HEK293 (cell line): ENCODE measurements at regions not wholly inside any gene's neighbourhood (a gene's known extent, or its start where the extent isn't known, plus 50 kb on each side); places are given as distances from the start of the nearest gene placed in this dataset.

Source experiments
- CTCF ChIA-PET: fragments of 350-600 bp; formaldehyde crosslinking; extraction: SDS; loops from one replicate; lab custom pipeline; 2021; ENCODE audit warnings: antibody characterized with exemption; lab: Yijun Ruan, JAX
- POLR2A ChIA-PET: fragments of 300-600 bp; formaldehyde crosslinking; extraction: SDS; loops from one replicate; lab custom pipeline; 2020; ENCODE audit warnings: antibody characterized with exemption, inconsistent platforms; lab: Yijun Ruan, JAX
- H3K27ac ChIP-seq: fragments of 200-500 bp; sonication (Bioruptor generic); 2 replicates; pipeline ENCODE4 v1.5.1; 2014; ENCODE audit warnings: low read depth, low read length, control low read depth, inconsistent platforms; ENCODE audit errors: extremely low read depth
- H3K36me3 ChIP-seq, 2 experiments: fragments of 200-500 bp in 1 of 2; sonication (Bioruptor generic) in 1 of 2; 1 replicate in 1 of 2; 2 replicates in 1 of 2; pipeline ENCODE4 v1.5.1; 2014 to 2017; ENCODE audit warnings: inconsistent platforms in 2 of 2, low read length in 2 of 2; ENCODE audit not compliant: control insufficient read depth in 2 of 2, insufficient read depth in 1 of 2
- H3K4me1 ChIP-seq: fragments of 200-500 bp; sonication (Bioruptor generic); 2 replicates; pipeline ENCODE4 v1.5.1; 2014; ENCODE audit warnings: mild to moderate bottlenecking, low read length, inconsistent platforms; ENCODE audit not compliant: control insufficient read depth, insufficient read depth
- H3K4me3 ChIP-seq: 2 replicates; pipeline ENCODE4 v1.5.1; 2011; ENCODE audit warnings: low read depth, mild to moderate bottlenecking, control low read depth, low read length, moderate library complexity
- H3K9me3 ChIP-seq: fragments of 200-500 bp; sonication (Bioruptor generic); 2 replicates; pipeline ENCODE4 v1.5.1; 2014; ENCODE audit warnings: low read depth, low read length, inconsistent platforms; ENCODE audit not compliant: control insufficient read depth, insufficient read depth
- BCL11A ChIP-seq: fragments of 450-650 bp; formaldehyde crosslinking; IDR thresholded peaks from 2 replicates; pipeline ENCODE4 v1.5.1; 2016; ENCODE audit warnings: low read depth, missing biosample characterization, missing genetic modification characterization
- KLF1 ChIP-seq: fragments of 450-650 bp; formaldehyde crosslinking; IDR thresholded peaks from 2 replicates; pipeline ENCODE4 v1.5.1; 2016; ENCODE audit warnings: missing biosample characterization, missing genetic modification characterization
- KLF16 ChIP-seq: fragments of 450-650 bp; formaldehyde crosslinking; IDR thresholded peaks from 2 replicates; pipeline ENCODE4 v1.5.1; 2017; ENCODE audit warnings: missing biosample characterization, missing genetic modification characterization
- PRDM1 ChIP-seq: fragments of 450-650 bp; formaldehyde crosslinking; IDR thresholded peaks from 2 replicates; pipeline ENCODE4; 2016; ENCODE audit warnings: missing biosample characterization, missing genetic modification characterization
- TCF7L2 ChIP-seq: IDR thresholded peaks from 2 replicates; pipeline ENCODE4 v1.6.1; 2011; ENCODE audit warnings: low read depth, mild to moderate bottlenecking, inconsistent platforms, low read length, moderate library complexity, borderline replicate concordance
- ZBTB10 ChIP-seq: fragments of 450-650 bp; formaldehyde crosslinking; IDR thresholded peaks from 2 replicates; pipeline ENCODE4 v1.5.1; 2016; ENCODE audit warnings: missing biosample characterization, missing genetic modification characterization
- ZBTB8A ChIP-seq: fragments of 450-650 bp; formaldehyde crosslinking; IDR thresholded peaks from 2 replicates; pipeline ENCODE4 v1.5.1; 2016; ENCODE audit warnings: missing biosample characterization, missing genetic modification characterization
- ZEB2 ChIP-seq: fragments of 450-650 bp; formaldehyde crosslinking; IDR thresholded peaks from 2 replicates; pipeline ENCODE4 v1.5.1; 2016; ENCODE audit warnings: missing biosample characterization, missing genetic modification characterization
- ZNF114 ChIP-seq: fragments of 450-650 bp; formaldehyde crosslinking; IDR thresholded peaks from 2 replicates; pipeline ENCODE4 v1.5.0; 2017; ENCODE audit warnings: missing biosample characterization, missing genetic modification characterization
- ZNF416 ChIP-seq: fragments of 450-650 bp; formaldehyde crosslinking; IDR thresholded peaks from 2 replicates; pipeline ENCODE4 v1.5.1; 2016; ENCODE audit warnings: missing biosample characterization, missing genetic modification characterization
- ZNF488 ChIP-seq: fragments of 450-650 bp; formaldehyde crosslinking; IDR thresholded peaks from 2 replicates; pipeline ENCODE4 v1.5.1; 2016; ENCODE audit warnings: missing biosample characterization, missing genetic modification characterization
- ZNF518A ChIP-seq: fragments of 450-650 bp; formaldehyde crosslinking; conservative IDR thresholded peaks from 2 replicates; pipeline ENCODE4 v1.5.1; 2016; ENCODE audit warnings: low read depth, missing biosample characterization, missing genetic modification characterization
- ZNF658 ChIP-seq: fragments of 450-650 bp; formaldehyde crosslinking; IDR thresholded peaks from 2 replicates; pipeline ENCODE4; 2016; ENCODE audit warnings: missing biosample characterization, missing genetic modification characterization
- ZNF670 ChIP-seq: fragments of 450-650 bp; formaldehyde crosslinking; IDR thresholded peaks from 2 replicates; pipeline ENCODE4 v1.5.1; 2016; ENCODE audit warnings: missing biosample characterization, missing genetic modification characterization, low read depth
- ZNF830 ChIP-seq: fragments of 450-650 bp; IDR thresholded peaks from 2 replicates; pipeline ENCODE4 v1.5.0; 2018; ENCODE audit warnings: missing biosample characterization, missing genetic modification characterization, low read depth, mild to moderate bottlenecking, moderate library complexity
- ZSCAN18 ChIP-seq: fragments of 450-650 bp; formaldehyde crosslinking; IDR thresholded peaks from 2 replicates; pipeline ENCODE4 v1.5.1; 2016; ENCODE audit warnings: missing biosample characterization, missing genetic modification characterization
- ZXDB ChIP-seq: fragments of 450-650 bp; formaldehyde crosslinking; IDR thresholded peaks from 2 replicates; pipeline ENCODE4 v1.5.1; 2016; ENCODE audit warnings: missing biosample characterization, missing genetic modification characterization
- TF ChIP-seq, protein P1 (sequence below): fragments of 450-650 bp; formaldehyde crosslinking; optimal IDR thresholded peaks from 2 replicates; pipeline ENCODE3; 2016; ENCODE audit warnings: missing biosample characterization, mild to moderate bottlenecking, missing genetic modification characterization
- TF ChIP-seq, protein P2 (sequence below): fragments of 450-650 bp; formaldehyde crosslinking; IDR thresholded peaks from 2 replicates; pipeline ENCODE4; 2016; ENCODE audit warnings: missing biosample characterization, missing genetic modification characterization

DNA sequence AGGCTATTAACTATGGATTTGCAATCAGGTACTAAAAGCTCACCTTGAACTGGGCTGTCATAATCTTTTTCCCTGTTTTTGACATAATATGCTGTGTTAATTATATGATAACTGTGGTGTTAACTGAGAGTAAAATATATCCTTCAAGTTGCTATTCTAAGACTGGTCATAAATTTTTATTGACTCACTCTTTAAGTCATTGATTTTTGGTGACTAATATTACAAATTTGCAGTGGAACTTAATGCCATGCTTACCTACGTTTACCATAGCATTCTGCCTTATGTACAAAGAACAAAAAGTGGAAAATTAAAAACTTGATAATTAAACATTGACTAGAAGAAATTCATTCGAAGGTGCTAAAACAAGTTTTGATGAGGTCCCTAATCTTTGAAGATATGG lies 872.4 kb downstream of the BRINP3 start:
- POLR2A ChIA-PET, result no interaction called here
- CTCF ChIA-PET, result no interaction called here
- H3K9me3 ChIP-seq, result no peaks in the 10 kb centered on the region

DNA sequence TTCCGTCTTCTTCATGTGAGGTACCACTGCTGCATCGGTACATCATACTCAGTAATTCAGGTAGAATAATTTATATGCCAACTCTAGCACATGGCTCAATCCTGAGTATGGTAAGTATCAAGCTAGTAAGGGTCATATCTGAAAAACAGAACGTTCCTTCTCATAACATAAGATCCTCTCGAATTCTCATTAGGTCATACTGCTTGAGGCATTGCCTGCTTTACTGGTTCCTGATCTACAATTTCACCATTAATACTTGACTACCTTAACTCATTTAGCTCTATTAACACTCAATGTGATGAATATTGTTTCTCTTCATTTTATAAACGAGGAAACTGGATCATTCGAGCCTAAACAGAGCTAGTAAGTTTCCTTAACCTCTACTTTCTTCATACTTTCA lies 871.6 kb downstream of the BRINP3 start:
- H3K27ac ChIP-seq, result no peak overlapping the region
- ChIA-PET CTCF (no interaction called here), POLR2A (no interaction called here)
- H3K4me3 ChIP-seq, result no peak overlapping the region
- no peaks in the 10 kb centered on the region for H3K4me1 ChIP-seq
- no peaks in the 10 kb centered on the region for H3K9me3 ChIP-seq
- no peaks in the 10 kb centered on the region for H3K36me3 ChIP-seq
- TF ChIP-seq KLF1 (tag by site-specific recombination), result no peak
- TF ChIP-seq ZEB2 (tag by site-specific recombination), result no peak
- TF ChIP-seq ZNF658 (tag by site-specific recombination), result no peak
- no peak for TF ChIP-seq ZNF830 (tag by site-specific recombination)
- no peak for TF ChIP-seq TCF7L2
- TF ChIP-seq ZXDB, result no peak
- no peak for TF ChIP-seq ZBTB10 (tag by site-specific recombination)
- TF ChIP-seq ZSCAN18 (tag by site-specific recombination), result no peak
- no peak for TF ChIP-seq KLF16 (tag by site-specific recombination)
- TF ChIP-seq ZBTB8A, result no peak
- no peak for TF ChIP-seq ZNF114

More for the DNA sequence above, 872.4 kb downstream of the BRINP3 start:
- H3K4me1 ChIP-seq, result no peaks in the 10 kb centered on the region
- TF ChIP-seq ZNF518A (tag by site-specific recombination), result no peak
- TF ChIP-seq BCL11A (tag by site-specific recombination), result no peak
- TF ChIP-seq, protein P1, sequence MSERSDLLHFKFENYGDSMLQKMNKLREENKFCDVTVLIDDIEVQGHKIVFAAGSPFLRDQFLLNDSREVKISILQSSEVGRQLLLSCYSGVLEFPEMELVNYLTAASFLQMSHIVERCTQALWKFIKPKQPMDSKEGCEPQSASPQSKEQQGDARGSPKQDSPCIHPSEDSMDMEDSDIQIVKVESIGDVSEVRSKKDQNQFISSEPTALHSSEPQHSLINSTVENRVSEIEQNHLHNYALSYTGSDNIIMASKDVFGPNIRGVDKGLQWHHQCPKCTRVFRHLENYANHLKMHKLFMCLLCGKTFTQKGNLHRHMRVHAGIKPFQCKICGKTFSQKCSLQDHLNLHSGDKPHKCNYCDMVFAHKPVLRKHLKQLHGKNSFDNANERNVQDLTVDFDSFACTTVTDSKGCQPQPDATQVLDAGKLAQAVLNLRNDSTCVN, result no peak
- TF ChIP-seq ZNF670 (tag by site-specific recombination), result no peak
- TF ChIP-seq ZNF488 (tag by site-specific recombination), result no peak
- no peak for TF ChIP-seq PRDM1 (tag by site-specific recombination)
- TF ChIP-seq, protein P2, sequence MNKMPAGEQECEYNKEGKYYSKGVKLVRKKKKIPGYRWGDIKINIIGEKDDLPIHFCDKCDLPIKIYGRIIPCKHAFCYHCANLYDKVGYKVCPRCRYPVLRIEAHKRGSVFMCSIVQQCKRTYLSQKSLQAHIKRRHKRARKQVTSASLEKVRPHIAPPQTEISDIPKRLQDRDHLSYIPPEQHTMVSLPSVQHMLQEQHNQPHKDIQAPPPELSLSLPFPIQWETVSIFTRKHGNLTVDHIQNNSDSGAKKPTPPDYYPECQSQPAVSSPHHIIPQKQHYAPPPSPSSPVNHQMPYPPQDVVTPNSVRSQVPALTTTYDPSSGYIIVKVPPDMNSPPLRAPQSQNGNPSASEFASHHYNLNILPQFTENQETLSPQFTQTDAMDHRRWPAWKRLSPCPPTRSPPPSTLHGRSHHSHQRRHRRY (tag by site-specific recombination), result no peak
- no peak for TF ChIP-seq ZNF416 (tag by site-specific recombination)
- H3K4me3 ChIP-seq, result no peak overlapping the region
- no peaks in the 10 kb centered on the region for H3K36me3 ChIP-seq
- no peak overlapping the region for H3K27ac ChIP-seq
